GM19324 (cell line): ENCODE measurements at regions not wholly inside any gene's neighbourhood (a gene's known extent, or its start where the extent isn't known, plus 50 kb on each side); places are given as distances from the start of the nearest gene placed in this dataset.

Experiments used
- ATAC-seq: cut with Tn5 transposase; IDR thresholded peaks from one replicate; pipeline ENCODE4 v1.9.1; 2021; ENCODE audit warnings: mild to moderate bottlenecking, moderate library complexity; ENCODE audit not compliant: unreplicated experiment, low FRiP score

GRCh38 chr5:110104060-110104725, 414.5 kb downstream of the MAN2A1 start:
- ATAC-seq = no peak

- no peak for ATAC-seq
Measured at GRCh38 chr5:110104726-110105669, 415.3 kb downstream of the MAN2A1 start.

- ATAC-seq = no peak
Measured at GRCh38 chr5:110105692-110106091, 416.0 kb downstream of the MAN2A1 start.

- no peak for ATAC-seq
Measured at GRCh38 chr5:110106750-110107149, 417.0 kb downstream of the MAN2A1 start.

GRCh38 chr5:110108520-110108919, 418.8 kb downstream of the MAN2A1 start:
- no peak for ATAC-seq

GRCh38 chr5:110109667-110110066, 419.9 kb downstream of the MAN2A1 start:
- ATAC-seq = no peak

GRCh38 chr5:110112348-110112747, 422.6 kb downstream of the MAN2A1 start:
- ATAC-seq = no peak

GRCh38 chr5:110115503-110115902, 425.8 kb downstream of the MAN2A1 start:
- no peak for ATAC-seq

- ATAC-seq = no peak
Measured at GRCh38 chr5:110116539-110116938, 426.8 kb downstream of the MAN2A1 start.

GRCh38 chr5:110134963-110135935, 445.5 kb downstream of the MAN2A1 start:
- ATAC-seq = no peak

GRCh38 chr5:110150199-110150598, 460.5 kb downstream of the MAN2A1 start:
- no peak for ATAC-seq

GRCh38 chr5:110159202-110159601, 469.5 kb downstream of the MAN2A1 start:
- no peak for ATAC-seq

- ATAC-seq = no peak
Measured at GRCh38 chr5:110161162-110161561, 471.4 kb downstream of the MAN2A1 start.

GRCh38 chr5:110165366-110165765, 475.6 kb downstream of the MAN2A1 start:
- ATAC-seq = no peak

- ATAC-seq = no peak
Measured at GRCh38 chr5:110167384-110167783, 477.7 kb downstream of the MAN2A1 start.

GRCh38 chr5:110169461-110169860, 479.7 kb downstream of the MAN2A1 start:
- no peak for ATAC-seq

GRCh38 chr5:110177729-110178128, 488.0 kb downstream of the MAN2A1 start:
- no peak for ATAC-seq

- ATAC-seq = no peak
Measured at GRCh38 chr5:110179321-110179720, 489.6 kb downstream of the MAN2A1 start.

GRCh38 chr5:110194191-110194590, 504.5 kb downstream of the MAN2A1 start:
- ATAC-seq = no peak

GRCh38 chr5:110195288-110195687, 505.6 kb downstream of the MAN2A1 start:
- no peak for ATAC-seq

- ATAC-seq = no peak
Measured at GRCh38 chr5:110201791-110202190, 512.1 kb downstream of the MAN2A1 start.
